ENCODE measurements at regions not wholly inside any gene's neighbourhood (a gene's known extent, or its start where the extent isn't known, plus 50 kb on each side); places are given as distances from the start of the nearest gene placed in this dataset.

- TF ChIP-seq CTCF (IDR thresholded peaks at IDR 0.05) (no peak), POLR2A (IDR thresholded peaks at IDR 0.05; ENCODE audit: low read depth) (no peak)
These were observed 480.7 kb upstream of the SUCLG2 start for GRCh38 chr3:68135067-68135466.
